ENCODE measurements at regions not wholly inside any gene's neighbourhood (a gene's known extent, or its start where the extent isn't known, plus 50 kb on each side); places are given as distances from the start of the nearest gene placed in this dataset.
A peak's percentile ranks its signal among the peaks of the same experiment; 100 is the strongest.
"Not testable (repeated sequence)": the region's sequence is repeated elsewhere in the genome, so short reads cannot be mapped to it uniquely, and the experiment has no call there.

DNA sequence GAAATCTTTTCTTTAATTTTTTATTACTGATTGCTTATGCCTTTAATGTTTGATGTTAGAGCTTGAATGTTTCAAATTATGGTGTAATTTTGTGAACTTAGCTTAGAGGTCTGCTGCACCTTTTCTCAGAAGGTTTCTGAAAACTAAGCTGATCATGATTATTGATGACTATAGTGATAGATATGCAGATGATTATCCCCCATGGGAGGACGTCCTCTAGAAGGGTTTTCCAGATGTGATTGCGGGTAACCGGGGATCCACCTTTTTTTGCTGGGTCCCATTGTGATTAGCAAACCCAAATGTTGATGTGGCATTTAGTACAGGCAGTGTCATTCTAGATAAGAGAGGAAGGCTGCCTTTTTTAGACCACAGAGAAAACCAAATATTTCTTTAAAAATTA, 272.9 kb downstream of the FBXO8 start:
- POLR2A ChIA-PET = no interaction called here
- TF ChIP-seq BHLHE40 (IDR thresholded peaks at IDR 0.05; ENCODE audit: borderline replicate concordance) (no peak), SP1 (IDR thresholded peaks at IDR 0.05) (no peak), ZNF384 (IDR thresholded peaks at IDR 0.05) (no peak), SUZ12 (IDR thresholded peaks at IDR 0.05) (no peak), HDGF (IDR thresholded peaks at IDR 0.05; ENCODE audit: borderline replicate concordance) (no peak), CTBP1 (IDR thresholded peaks at IDR 0.05; ENCODE audit: borderline replicate concordance) (no peak)
- TF ChIP-seq, protein P1, sequence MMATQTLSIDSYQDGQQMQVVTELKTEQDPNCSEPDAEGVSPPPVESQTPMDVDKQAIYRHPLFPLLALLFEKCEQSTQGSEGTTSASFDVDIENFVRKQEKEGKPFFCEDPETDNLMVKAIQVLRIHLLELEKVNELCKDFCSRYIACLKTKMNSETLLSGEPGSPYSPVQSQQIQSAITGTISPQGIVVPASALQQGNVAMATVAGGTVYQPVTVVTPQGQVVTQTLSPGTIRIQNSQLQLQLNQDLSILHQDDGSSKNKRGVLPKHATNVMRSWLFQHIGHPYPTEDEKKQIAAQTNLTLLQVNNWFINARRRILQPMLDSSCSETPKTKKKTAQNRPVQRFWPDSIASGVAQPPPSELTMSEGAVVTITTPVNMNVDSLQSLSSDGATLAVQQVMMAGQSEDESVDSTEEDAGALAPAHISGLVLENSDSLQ (IDR thresholded peaks at IDR 0.05) = no peak
- CTCF ChIA-PET = interaction anchor here (1.4 kb wide), 1 partner anchor 20 kb away, joined by 5 read pairs; no protein-coding TSS in a partner anchor
- no peak for DNase-seq (ENCODE audit: extremely low spot score)

DNA sequence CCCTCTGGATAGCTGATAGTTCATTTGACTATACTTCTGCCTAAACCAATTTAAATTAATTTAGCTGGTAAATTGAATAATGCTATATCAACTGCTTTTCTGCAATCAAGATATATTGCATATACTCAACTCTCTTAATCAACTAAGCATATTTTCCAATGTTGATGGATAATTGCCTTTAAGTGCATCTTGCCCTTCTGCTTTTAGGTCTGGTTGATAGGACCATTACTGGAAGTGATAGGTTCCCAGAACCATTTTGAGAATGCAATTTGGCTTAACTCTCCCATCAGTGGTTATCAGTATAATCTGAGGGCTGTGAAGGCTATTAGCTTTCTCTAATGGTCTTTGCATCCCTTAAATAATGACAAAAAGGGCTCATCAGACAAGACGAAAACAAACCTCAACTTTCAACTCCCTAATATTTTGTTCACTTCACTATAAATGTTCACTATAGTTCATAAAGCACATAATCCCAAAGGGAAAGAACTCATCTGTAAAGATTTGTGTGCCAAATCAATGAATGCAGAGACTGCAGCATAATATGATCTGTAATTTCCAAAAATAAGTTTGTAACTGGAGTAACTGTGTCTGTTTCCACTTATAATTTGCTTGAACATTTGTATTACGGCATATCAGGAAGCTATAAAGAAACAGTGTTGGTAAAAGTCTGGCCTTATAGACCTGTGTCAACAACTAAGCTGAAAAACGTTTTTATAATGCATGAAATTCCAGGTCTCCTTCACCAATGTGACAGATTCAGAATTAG, 273.6 kb downstream of the FBXO8 start:
- CTCF ChIA-PET = interaction anchor here (1.4 kb wide), 1 partner anchor 20 kb away, joined by 5 read pairs; no protein-coding TSS in a partner anchor
- TF ChIP-seq TARDBP (IDR thresholded peaks at IDR 0.05) (no peak), LEF1 (IDR thresholded peaks at IDR 0.05; ENCODE audit: borderline replicate concordance) (no peak), FOXK2 (IDR thresholded peaks at IDR 0.05) (no peak), CTBP1 (IDR thresholded peaks at IDR 0.05; ENCODE audit: borderline replicate concordance) (no peak), SP1 (IDR thresholded peaks at IDR 0.05) (no peak), HDGF (IDR thresholded peaks at IDR 0.05; ENCODE audit: borderline replicate concordance) (no peak), L3MBTL2 (conservative IDR thresholded peaks at IDR 0.05) (no peak), FOXA1 (IDR thresholded peaks at IDR 0.05) (no peak), ELF4 (IDR thresholded peaks at IDR 0.05) (no peak), NFRKB (IDR thresholded peaks at IDR 0.05) (no peak), ARNT (IDR thresholded peaks at IDR 0.05) (no peak), FOXM1 (IDR thresholded peaks at IDR 0.05; ENCODE audit: borderline replicate concordance) (no peak), SUZ12 (IDR thresholded peaks at IDR 0.05) (no peak), ZNF384 (IDR thresholded peaks at IDR 0.05) (no peak)
- TF ChIP-seq, protein P1 (IDR thresholded peaks at IDR 0.05) = no peak
- DNase-seq (ENCODE audit: extremely low spot score) = no peak
- POLR2A ChIA-PET = no interaction called here

DNA sequence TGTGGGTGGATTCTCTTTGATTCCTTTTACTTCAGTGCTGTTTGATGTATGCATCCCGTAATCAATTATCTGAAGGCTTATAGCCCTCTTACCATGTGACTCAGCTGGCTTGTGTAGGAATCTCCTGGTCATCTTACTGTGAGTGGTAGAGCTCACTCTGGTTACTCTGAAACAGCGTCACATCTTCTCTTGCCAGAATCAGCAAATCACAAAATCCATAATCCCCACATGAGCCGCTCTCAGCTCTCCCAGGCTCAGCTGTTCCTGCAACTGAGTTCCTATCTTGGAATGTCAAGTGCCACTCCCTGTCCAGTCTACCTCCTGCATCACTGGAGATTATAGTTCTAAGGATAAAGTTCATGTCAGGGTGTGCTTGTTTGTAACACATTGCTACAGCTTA, 278.0 kb downstream of the FBXO8 start:
- CTCF ChIA-PET = interaction anchor here (0.5 to 1.4 kb wide), 4 partner anchors 14 to 1058 kb away, joined by 3 to 8 read pairs (median 4); no protein-coding TSS in a partner anchor
- peak; percentile 9 for DNase-seq (ENCODE audit: extremely low spot score)
- POLR2A ChIA-PET = no interaction called here
- TF ChIP-seq HDGF (IDR thresholded peaks at IDR 0.05; ENCODE audit: borderline replicate concordance) (no peak), FOXA1 (IDR thresholded peaks at IDR 0.05) (no peak), SP1 (IDR thresholded peaks at IDR 0.05) (no peak), TARDBP (IDR thresholded peaks at IDR 0.05) (no peak), ARNT (IDR thresholded peaks at IDR 0.05) (no peak), ZNF384 (IDR thresholded peaks at IDR 0.05) (no peak), FOXM1 (IDR thresholded peaks at IDR 0.05; ENCODE audit: borderline replicate concordance) (no peak), NFRKB (IDR thresholded peaks at IDR 0.05) (no peak), ELF4 (IDR thresholded peaks at IDR 0.05) (no peak), CTBP1 (IDR thresholded peaks at IDR 0.05; ENCODE audit: borderline replicate concordance) (no peak), LEF1 (IDR thresholded peaks at IDR 0.05; ENCODE audit: borderline replicate concordance) (no peak)
- TF ChIP-seq, protein P1 (IDR thresholded peaks at IDR 0.05) = no peak

DNA sequence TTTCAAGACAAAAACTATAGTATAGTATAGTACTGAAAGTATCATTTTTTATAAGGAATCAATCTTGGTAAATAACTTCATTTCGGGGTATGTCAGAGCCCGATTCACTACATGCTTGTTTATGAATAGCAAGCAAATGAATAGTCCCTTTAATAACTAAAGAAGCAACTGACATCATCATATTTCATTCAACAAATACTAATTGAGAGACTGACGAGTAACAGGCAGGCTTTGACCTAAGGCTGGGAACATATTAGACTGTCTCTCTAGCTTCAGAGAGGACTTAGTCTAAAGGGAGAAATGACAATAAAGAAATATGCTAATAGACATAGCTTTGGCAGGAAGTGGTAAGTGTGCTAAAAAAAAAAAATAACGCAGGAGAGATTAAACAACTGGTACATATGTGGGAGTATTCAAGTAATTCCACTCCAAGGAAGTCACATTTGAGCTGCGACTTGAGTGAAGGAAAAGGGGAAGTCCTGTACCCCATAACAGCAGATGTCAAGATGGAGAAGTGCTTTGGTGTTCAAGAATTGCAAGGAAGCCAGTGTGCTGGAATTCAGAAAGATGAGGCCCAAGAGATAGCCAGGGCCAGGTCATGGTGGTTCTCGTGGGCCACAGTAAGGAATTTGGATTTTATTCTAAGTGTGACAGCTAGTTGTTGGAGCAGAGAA, 284.9 kb downstream of the FBXO8 start:
- ChIA-PET POLR2A (interaction anchor here (1.2 kb wide), 1 partner anchor 13 kb away, joined by 3 read pairs; no protein-coding TSS in a partner anchor), CTCF (interaction anchor here (2.0 kb wide), 1 partner anchor 8 kb away, joined by 7 read pairs; no protein-coding TSS in a partner anchor)
- no peak for DNase-seq (ENCODE audit: extremely low spot score)
- no peak for TF ChIP-seq FOXK2 (IDR thresholded peaks at IDR 0.05)
- TF ChIP-seq FOXA1 (IDR thresholded peaks at IDR 0.05) = no peak

DNA sequence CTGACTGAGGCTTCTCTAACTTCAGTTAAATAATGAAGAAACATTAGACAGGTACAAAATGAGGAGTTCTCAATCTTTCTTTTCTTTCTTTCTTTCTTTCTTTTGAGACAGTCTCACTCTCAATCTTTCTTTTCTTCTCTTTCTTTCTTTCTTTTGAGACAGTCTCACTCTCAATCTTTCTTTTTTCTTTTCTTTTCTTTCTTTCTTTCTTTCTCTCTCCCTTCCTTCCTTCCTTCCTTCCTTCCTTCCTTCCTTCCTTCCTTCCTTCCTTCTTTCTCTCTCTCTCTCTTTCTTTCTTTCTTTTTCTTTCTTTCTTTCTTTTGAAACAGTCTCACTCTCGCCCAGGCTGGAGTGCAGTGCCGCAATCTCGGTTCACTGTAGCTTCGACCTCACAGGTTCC, 287.7 kb downstream of the FBXO8 start:
- POLR2A ChIA-PET; CTCF ChIA-PET; DNase-seq (ENCODE audit: extremely low spot score): not testable (repeated sequence)

DNA sequence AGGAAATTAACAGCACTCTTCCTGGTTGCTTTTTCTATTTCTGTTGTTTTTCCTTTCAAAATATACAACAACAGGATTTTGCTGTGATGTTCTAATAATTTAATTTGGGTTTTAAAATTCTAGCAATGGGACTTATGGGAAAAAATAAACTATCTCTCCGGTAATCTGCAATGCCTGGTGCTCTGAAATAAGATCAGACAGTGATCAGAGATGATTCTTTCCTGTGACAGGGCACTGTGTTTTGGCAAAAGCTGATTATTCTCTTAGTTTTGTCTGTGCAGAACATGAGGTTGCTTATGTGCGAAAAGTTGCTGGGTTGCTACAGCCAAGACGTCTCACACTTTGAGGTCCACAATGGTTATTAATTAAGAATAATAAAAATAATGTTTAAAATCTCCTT, 291.7 kb downstream of the FBXO8 start:
- no peak for DNase-seq (ENCODE audit: extremely low spot score)
- CTCF ChIA-PET = interaction anchor here (1.0 to 3.1 kb wide), 2 partner anchors 13 to 486 kb away, joined by 3 to 13 read pairs; no protein-coding TSS in a partner anchor

More for the DNA sequence above, 291.7 kb downstream of the FBXO8 start:
- POLR2A ChIA-PET = no interaction called here
- TF ChIP-seq TARDBP (IDR thresholded peaks at IDR 0.05) (no peak), FOXM1 (IDR thresholded peaks at IDR 0.05; ENCODE audit: borderline replicate concordance) (no peak), LEF1 (IDR thresholded peaks at IDR 0.05; ENCODE audit: borderline replicate concordance) (no peak), NFRKB (IDR thresholded peaks at IDR 0.05) (no peak)

All from HEK293T (cell line).